Ishikawa (cell line): ENCODE measurements at regions not wholly inside any gene's neighbourhood (a gene's known extent, or its start where the extent isn't known, plus 50 kb on each side); places are given as distances from the start of the nearest gene placed in this dataset.

ENCODE experiments used
- CEBPB ChIP-seq: IDR thresholded peaks from 2 replicates; pipeline ENCODE4 v1.6.1; 2012
- CREB1 ChIP-seq: IDR thresholded peaks from 2 replicates; pipeline ENCODE4 v1.6.1; 2012; ENCODE audit warnings: low read depth
- EGR1 ChIP-seq: IDR thresholded peaks from 2 replicates; pipeline ENCODE4 v1.6.1; 2012
- EP300 ChIP-seq: IDR thresholded peaks from 2 replicates; pipeline ENCODE4 v1.6.1; 2012; ENCODE audit warnings: borderline replicate concordance
- FOXM1 ChIP-seq: IDR thresholded peaks from 2 replicates; pipeline ENCODE4 v1.6.1; 2012; ENCODE audit warnings: low read depth, borderline replicate concordance
- NFIC ChIP-seq: IDR thresholded peaks from 2 replicates; pipeline ENCODE4 v1.6.1; 2012
- RAD21 ChIP-seq: IDR thresholded peaks from 2 replicates; pipeline ENCODE4 v1.6.1; 2012; ENCODE audit warnings: low read depth
- REST ChIP-seq: IDR thresholded peaks from 2 replicates; pipeline ENCODE4 v1.6.1; 2012; ENCODE audit warnings: low read depth, mild to moderate bottlenecking
- TAF1 ChIP-seq: IDR thresholded peaks from 2 replicates; pipeline ENCODE4 v1.6.1; 2012; ENCODE audit warnings: low read depth, mild to moderate bottlenecking
- TCF12 ChIP-seq: IDR thresholded peaks from 2 replicates; pipeline ENCODE4 v1.6.1; 2012; ENCODE audit warnings: low read depth
- TEAD4 ChIP-seq: IDR thresholded peaks from 2 replicates; pipeline ENCODE4 v1.6.1; 2012
- YY1 ChIP-seq: IDR thresholded peaks from 2 replicates; pipeline ENCODE4 v1.6.1; 2012; ENCODE audit warnings: low read depth
- ZBTB7A ChIP-seq: IDR thresholded peaks from 2 replicates; pipeline ENCODE4 v1.6.1; 2012; ENCODE audit warnings: low read depth
- TF ChIP-seq, protein P1 (sequence below): IDR thresholded peaks from 2 replicates; pipeline ENCODE4 v1.6.1; 2012
- TF ChIP-seq, protein P2 (sequence below): IDR thresholded peaks from 2 replicates; pipeline ENCODE4 v1.6.1; 2012

DNA sequence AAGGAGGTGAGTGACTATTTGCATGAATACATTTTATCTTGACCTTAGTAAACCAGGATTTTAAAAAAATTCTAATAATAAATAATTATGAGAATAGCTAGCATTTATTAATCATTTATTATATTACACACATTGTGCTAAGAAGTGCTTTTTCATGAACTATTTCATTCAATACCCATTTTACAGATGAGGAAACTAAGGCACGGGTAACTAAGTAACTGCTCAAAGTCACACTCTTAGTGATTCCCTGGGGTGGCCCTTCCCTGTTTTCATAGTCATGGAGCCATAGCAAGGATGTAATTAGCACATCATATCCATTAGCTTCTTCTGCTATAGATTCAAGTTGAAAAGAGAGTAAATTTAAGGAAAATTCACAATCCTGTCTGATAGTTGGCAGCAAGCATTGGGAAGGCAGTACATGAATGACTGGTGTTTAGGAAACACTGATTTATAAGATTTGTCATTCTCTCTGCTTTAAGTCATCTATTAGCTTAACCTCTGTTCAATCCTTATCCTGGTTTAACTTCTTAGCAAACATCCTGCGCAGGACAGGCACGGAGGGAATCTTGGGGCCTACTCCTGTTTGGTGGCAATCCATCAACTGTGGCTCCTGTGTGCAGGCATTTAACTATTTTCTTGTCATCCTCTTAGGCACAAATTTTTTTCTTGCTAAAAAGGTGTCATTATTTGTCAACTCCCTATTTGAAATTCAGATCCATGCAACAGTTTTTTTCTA, 68.3 kb downstream of the RIN2 start:
- TF ChIP-seq RAD21 (no peak), TAF1 (no peak), CEBPB (no peak), YY1 (no peak), REST (no peak), CREB1 (no peak), FOXM1 (no peak), TCF12 (no peak)
- TF ChIP-seq, protein P1, sequence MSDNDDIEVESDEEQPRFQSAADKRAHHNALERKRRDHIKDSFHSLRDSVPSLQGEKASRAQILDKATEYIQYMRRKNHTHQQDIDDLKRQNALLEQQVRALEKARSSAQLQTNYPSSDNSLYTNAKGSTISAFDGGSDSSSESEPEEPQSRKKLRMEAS: no peak

DNA sequence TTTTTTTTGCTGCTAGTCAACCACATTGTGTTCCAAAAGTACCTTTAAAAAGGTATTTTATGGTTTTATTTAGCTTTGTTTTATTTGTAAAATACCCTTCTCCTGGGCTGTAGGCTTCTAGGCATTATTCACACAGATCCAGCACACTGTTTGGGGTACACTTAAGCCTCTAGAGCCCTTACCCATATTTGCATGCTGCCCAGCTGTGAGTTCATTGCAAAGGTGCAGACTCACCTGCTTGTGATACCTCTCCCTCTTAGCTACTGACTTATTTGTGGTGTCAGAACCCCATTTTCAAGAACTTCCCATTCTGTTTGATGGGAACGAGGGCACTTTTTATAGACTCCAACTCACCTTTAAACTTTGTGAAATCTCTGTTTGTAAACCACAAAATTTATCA, 69.8 kb downstream of the RIN2 start:
- TF ChIP-seq YY1: no peak
- TF ChIP-seq, protein P2, sequence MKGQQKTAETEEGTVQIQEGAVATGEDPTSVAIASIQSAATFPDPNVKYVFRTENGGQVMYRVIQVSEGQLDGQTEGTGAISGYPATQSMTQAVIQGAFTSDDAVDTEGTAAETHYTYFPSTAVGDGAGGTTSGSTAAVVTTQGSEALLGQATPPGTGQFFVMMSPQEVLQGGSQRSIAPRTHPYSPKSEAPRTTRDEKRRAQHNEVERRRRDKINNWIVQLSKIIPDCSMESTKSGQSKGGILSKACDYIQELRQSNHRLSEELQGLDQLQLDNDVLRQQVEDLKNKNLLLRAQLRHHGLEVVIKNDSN: no peak
- no peak for TF ChIP-seq RAD21
- TF ChIP-seq EGR1: no peak
- TF ChIP-seq CEBPB: no peak

DNA sequence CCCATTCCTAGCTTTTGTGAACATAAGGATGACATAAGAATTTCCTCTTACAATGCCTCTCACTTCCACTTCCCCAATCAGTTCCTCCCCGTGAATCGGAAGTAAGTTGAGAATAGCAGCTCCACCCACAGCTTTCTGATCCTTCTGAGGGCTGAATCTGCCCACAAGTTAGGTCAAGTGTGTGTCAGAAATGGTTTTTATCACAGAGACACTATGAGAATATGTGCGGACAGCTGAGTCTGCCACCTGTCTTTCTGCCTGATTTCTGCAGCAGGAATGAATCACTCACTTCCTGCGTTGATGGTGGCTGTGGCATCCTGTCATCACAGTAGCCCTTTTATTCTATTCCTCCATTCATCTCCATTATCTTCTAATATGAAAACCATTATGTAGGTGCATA, 70.2 kb downstream of the RIN2 start:
- TF ChIP-seq REST (no peak), CEBPB (no peak), TCF12 (no peak), NFIC (no peak), TAF1 (no peak), CREB1 (no peak), FOXM1 (no peak), ZBTB7A (no peak), TEAD4 (no peak), RAD21 (no peak)
- TF ChIP-seq, protein P2: no peak
- TF ChIP-seq, protein P1: no peak

GRCh38 chr20:19830211-19830785, 72.2 kb downstream of the RIN2 start:
- no peak for TF ChIP-seq CREB1
- TF ChIP-seq TCF12: no peak
- TF ChIP-seq TAF1: no peak
- TF ChIP-seq YY1: no peak

DNA sequence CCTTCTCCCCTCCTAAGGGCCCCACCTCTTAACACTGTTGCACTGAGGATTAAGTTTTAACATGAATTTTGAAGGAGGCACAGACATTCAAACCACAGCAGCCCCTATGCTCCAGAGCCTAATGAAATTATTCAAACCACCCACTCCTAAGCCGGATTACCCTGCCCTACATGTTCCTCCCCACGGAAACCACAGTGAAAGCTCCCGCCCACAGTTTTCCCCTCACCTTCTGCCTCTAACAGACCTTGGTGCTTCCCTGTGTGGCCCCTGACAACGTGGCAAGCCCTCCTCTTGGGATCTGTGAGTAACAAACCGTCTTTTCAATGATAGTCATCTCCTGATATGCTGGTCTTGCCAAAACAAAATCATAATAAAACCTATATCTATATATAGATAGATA, 74.8 kb downstream of the RIN2 start:
- no peak for TF ChIP-seq ZBTB7A
- TF ChIP-seq RAD21: no peak
- TF ChIP-seq, protein P1: no peak
- TF ChIP-seq CEBPB: no peak
- TF ChIP-seq EGR1: no peak
- TF ChIP-seq NFIC: no peak
- no peak for TF ChIP-seq FOXM1

- TF ChIP-seq RAD21 (no peak), NFIC (no peak), CEBPB (no peak), YY1 (no peak), REST (no peak), TAF1 (no peak), FOXM1 (no peak), EP300 (no peak), ZBTB7A (no peak)
- TF ChIP-seq, protein P2: no peak
- TF ChIP-seq, protein P1: no peak
Observed at GRCh38 chr20:19833395-19833794, 75.3 kb downstream of the RIN2 start.
